GM12878 (cell line): ENCODE measurements at regions not wholly inside any gene's neighbourhood (a gene's known extent, or its start where the extent isn't known, plus 50 kb on each side); places are given as distances from the start of the nearest gene placed in this dataset.

Experiments
- ATAC-seq: fragments of 200-7000 bp; cut with Tn5 transposase; 3 replicates; pipeline ENCODE4 v1.9.1; 2020; ENCODE audit warnings: mild to moderate bottlenecking, moderate library complexity
- BruUV-seq: library from RNA; stranded (reverse); fragments of 400-500 nt; replicated peaks from 2 replicates; lab custom pipeline; 2021; lab: Mats Ljungman, UMichigan
- CTCF ChIA-PET: fragments of 300-600 bp; sonication (Branson Sonifier 250); formaldehyde crosslinking; extraction: SDS; loops from one replicate; lab custom pipeline; 2021; ENCODE audit warnings: inconsistent platforms; lab: Yijun Ruan, JAX
- POLR2A ChIA-PET: fragments of 350-600 bp; formaldehyde crosslinking; extraction: SDS; loops from one replicate; lab custom pipeline; 2021; ENCODE audit warnings: inconsistent platforms; lab: Charles Lee
- RAD21 ChIA-PET: fragments of 300-600 bp; sonication (Branson Sonifier 250); formaldehyde crosslinking; loops from one replicate; lab custom pipeline; 2023; ENCODE audit warnings: antibody characterized with exemption; ENCODE audit not compliant: unreplicated experiment; lab: Charles Lee
- SMC1A ChIA-PET: fragments of 300-600 bp; sonication (Branson Sonifier 250); formaldehyde crosslinking; loops from one replicate; lab custom pipeline; 2023; ENCODE audit not compliant: unreplicated experiment, uncharacterized antibody; lab: Charles Lee
- DNase-seq: peaks from one replicate; pipeline ENCODE4 v3.0.0-alpha.2; 2011; ENCODE audit warnings: low read depth, low spot score
- FAIRE-seq: peaks from 3 replicates; lab custom pipeline; 2011; peaks lifted over from hg19 to GRCh38; lab: Jason Lieb, UNC
- H2AFZ ChIP-seq: 2 replicates; pipeline ENCODE4 v1.6.0; 2011; ENCODE audit warnings: low read depth, low read length, control low read depth; ENCODE audit not compliant: control insufficient read depth
- H3K27ac ChIP-seq: 2 replicates; pipeline ENCODE4 v1.5.1; 2011; ENCODE audit warnings: control low read depth; ENCODE audit not compliant: control insufficient read depth, insufficient read depth
- H3K27me3 ChIP-seq, 2 experiments: replicated peaks in 1 of 2; 2 replicates each; pipeline versions ENCODE4 v1.6.0 to v1.6.1; 2011; ENCODE audit warnings: low read length in 1 of 2; ENCODE audit not compliant: control insufficient read depth in 2 of 2, insufficient read depth in 2 of 2
- H3K36me3 ChIP-seq, 2 experiments: 2 replicates each; pipeline ENCODE4 v1.5.1; 2011; ENCODE audit warnings: low read length in 1 of 2; ENCODE audit not compliant: control insufficient read depth in 2 of 2, insufficient read depth in 2 of 2
- H3K4me1 ChIP-seq: 2 replicates; pipeline ENCODE4 v1.6.1; 2011; ENCODE audit warnings: mild to moderate bottlenecking, low read length, moderate library complexity, mixed read lengths; ENCODE audit not compliant: control insufficient read depth, insufficient read depth
- H3K4me2 ChIP-seq: 2 replicates; pipeline ENCODE4 v1.6.0; 2011; ENCODE audit warnings: control low read depth; ENCODE audit not compliant: control insufficient read depth, insufficient read depth
- H3K4me3 ChIP-seq: fragments of 200-600 bp; sonication (generic); 2 replicates; pipeline ENCODE4 v1.5.1; 2016
- H3K79me2 ChIP-seq: 2 replicates; pipeline ENCODE4 v1.6.0; 2011; ENCODE audit warnings: low read length; ENCODE audit not compliant: control insufficient read depth, insufficient read depth
- H3K9ac ChIP-seq: 2 replicates; pipeline ENCODE4 v1.8.0; 2011; ENCODE audit warnings: low read length, control low read depth, mixed read lengths; ENCODE audit not compliant: control insufficient read depth, insufficient read depth
- H3K9me3 ChIP-seq: replicated peaks from 3 replicates; pipeline ENCODE4 v1.5.1; 2011; ENCODE audit warnings: mild to moderate bottlenecking, low read length; ENCODE audit not compliant: control insufficient read depth, insufficient read depth
- H4K20me1 ChIP-seq: 2 replicates; pipeline ENCODE4 v1.6.0; 2011; ENCODE audit not compliant: control insufficient read depth, insufficient read depth
- ATF7 ChIP-seq: fragments of 450-650 bp; IDR thresholded peaks from 2 replicates; pipeline ENCODE4 v1.6.1; 2016; ENCODE audit warnings: low read depth, mild to moderate bottlenecking
- CHD1 ChIP-seq: IDR thresholded peaks from 2 replicates; pipeline ENCODE4 v1.6.1; 2012; ENCODE audit warnings: low read depth, low read length, improper control_type of control experiment
- HDGF ChIP-seq: fragments of 450-650 bp; IDR thresholded peaks from 2 replicates; pipeline ENCODE4 v1.6.1; 2016; ENCODE audit warnings: antibody characterized with exemption
- NR2F1 ChIP-seq: fragments of 450-650 bp; conservative IDR thresholded peaks from 2 replicates; pipeline ENCODE4 v1.6.1; 2017; ENCODE audit warnings: mild to moderate bottlenecking
- SMC3 ChIP-seq: IDR thresholded peaks from 2 replicates; pipeline ENCODE4 v1.6.1; 2011; ENCODE audit warnings: low read length, improper control_type of control experiment, borderline replicate concordance
- SREBF2 ChIP-seq: IDR thresholded peaks from 2 replicates; pipeline ENCODE4 v1.6.1; 2012; ENCODE audit warnings: mild to moderate bottlenecking, low read length
- SUZ12 ChIP-seq: fragments of 200-600 bp; sonication (generic); IDR thresholded peaks from one replicate; pipeline ENCODE4 v1.6.1; 2018; ENCODE audit warnings: antibody characterized with exemption, mild to moderate bottlenecking; ENCODE audit not compliant: unreplicated experiment
- ZNF207 ChIP-seq: fragments of 450-650 bp; IDR thresholded peaks from 2 replicates; pipeline ENCODE4 v1.6.1; 2014; ENCODE audit warnings: antibody characterized with exemption, mild to moderate bottlenecking, borderline replicate concordance
- WGBS: methylation state at CpG from one replicate; pipeline ENCODE4 v1.1.6; 2016; ENCODE audit warnings: low lambda C conversion rate; ENCODE audit not compliant: insufficient replicate concordance, insufficient coverage; ENCODE audit errors: missing lambda C conversion rate; 5-methylcytosine and 5-hydroxymethylcytosine counted together
- in situ Hi-C: fragments of 300-500 bp; cut with MboI; formaldehyde crosslinking; loops from 9 replicates; pipeline ENCODE4 v1.14.3; 2018; ENCODE audit warnings: mixed read lengths
- intact Hi-C: fragments of 100-400 bp; cut with micrococcal nuclease; formaldehyde crosslinking; loops from one replicate; pipeline ENCODE4 v1.14.2; 2022; ENCODE audit not compliant: unreplicated experiment
- TF ChIP-seq, protein P1 (sequence below): IDR thresholded peaks from 2 replicates; pipeline ENCODE4 v1.6.1; 2012; ENCODE audit warnings: improper control_type of control experiment, low read depth, low read length; ENCODE audit not compliant: insufficient replicate concordance
- TF ChIP-seq, protein P2 (sequence below): fragments of 450-650 bp; IDR thresholded peaks from 2 replicates; pipeline ENCODE4 v1.6.1; 2018; ENCODE audit warnings: mild to moderate bottlenecking, low read depth, moderate library complexity; ENCODE audit not compliant: partially characterized antibody
- TF ChIP-seq, protein P3 (sequence below): IDR thresholded peaks from 2 replicates; pipeline ENCODE4 v1.6.1; 2012; ENCODE audit warnings: mild to moderate bottlenecking, low read depth, low read length
- TF ChIP-seq, protein P4 (sequence below): fragments of 450-650 bp; IDR thresholded peaks from 2 replicates; pipeline ENCODE4 v1.6.1; 2017; ENCODE audit warnings: low read depth, mild to moderate bottlenecking, moderate library complexity

DNA sequence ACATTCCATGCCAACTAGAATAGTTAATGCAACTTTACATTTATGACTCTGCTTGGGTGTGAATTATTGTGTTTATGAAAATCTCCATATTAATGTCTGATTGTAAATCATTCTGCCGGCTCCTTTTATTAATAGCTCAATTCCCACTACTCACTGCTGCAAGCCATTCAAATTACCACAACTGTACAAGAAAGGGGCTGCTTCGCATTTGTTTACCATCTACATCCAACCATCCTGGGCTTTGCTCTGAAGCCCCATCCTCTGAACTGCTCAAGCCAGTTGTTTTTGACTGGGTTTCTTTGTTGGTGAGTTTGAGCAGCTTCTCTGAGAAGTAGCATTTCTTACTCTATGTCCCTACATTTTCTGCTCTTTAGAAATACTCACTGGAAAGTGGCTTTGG lies 451.6 kb upstream of the CADM1 start:
- RAD21 ChIA-PET, result no interaction called here
- in situ Hi-C loops, result no loop called here
- WGBS, result 67% methylated on average over 2 of the region's 2 CpGs
- FAIRE-seq, result no peak
- Histone ChIP-seq H3K27me3 (no peaks in the 10 kb centered on the region), H2AFZ (no peak overlapping the region), H4K20me1 (no peaks in the 10 kb centered on the region), H3K9ac (no peak overlapping the region), H3K4me2 (no peak overlapping the region), H3K4me3 (no peak overlapping the region), H3K9me3 (peaks cover 4% of the 10 kb centered on the region), H3K4me1 (no peaks in the 10 kb centered on the region), H3K36me3 (no peaks in the 10 kb centered on the region), H3K27ac (no peak overlapping the region), H3K79me2 (no peaks in the 10 kb centered on the region)
- SMC1A ChIA-PET, result interaction anchor here (1.0 to 1.3 kb wide), 3 partner anchors 11 to 86 kb away, joined by 3 to 5 read pairs (median 4); no protein-coding TSS in a partner anchor
- intact Hi-C loops, result no loop called here
- CTCF ChIA-PET, result no interaction called here
- no TSS peak for BruUV-seq
- POLR2A ChIA-PET, result no interaction called here
- ATAC-seq, result no peak
- no peak for DNase-seq
- TF ChIP-seq, protein P1, sequence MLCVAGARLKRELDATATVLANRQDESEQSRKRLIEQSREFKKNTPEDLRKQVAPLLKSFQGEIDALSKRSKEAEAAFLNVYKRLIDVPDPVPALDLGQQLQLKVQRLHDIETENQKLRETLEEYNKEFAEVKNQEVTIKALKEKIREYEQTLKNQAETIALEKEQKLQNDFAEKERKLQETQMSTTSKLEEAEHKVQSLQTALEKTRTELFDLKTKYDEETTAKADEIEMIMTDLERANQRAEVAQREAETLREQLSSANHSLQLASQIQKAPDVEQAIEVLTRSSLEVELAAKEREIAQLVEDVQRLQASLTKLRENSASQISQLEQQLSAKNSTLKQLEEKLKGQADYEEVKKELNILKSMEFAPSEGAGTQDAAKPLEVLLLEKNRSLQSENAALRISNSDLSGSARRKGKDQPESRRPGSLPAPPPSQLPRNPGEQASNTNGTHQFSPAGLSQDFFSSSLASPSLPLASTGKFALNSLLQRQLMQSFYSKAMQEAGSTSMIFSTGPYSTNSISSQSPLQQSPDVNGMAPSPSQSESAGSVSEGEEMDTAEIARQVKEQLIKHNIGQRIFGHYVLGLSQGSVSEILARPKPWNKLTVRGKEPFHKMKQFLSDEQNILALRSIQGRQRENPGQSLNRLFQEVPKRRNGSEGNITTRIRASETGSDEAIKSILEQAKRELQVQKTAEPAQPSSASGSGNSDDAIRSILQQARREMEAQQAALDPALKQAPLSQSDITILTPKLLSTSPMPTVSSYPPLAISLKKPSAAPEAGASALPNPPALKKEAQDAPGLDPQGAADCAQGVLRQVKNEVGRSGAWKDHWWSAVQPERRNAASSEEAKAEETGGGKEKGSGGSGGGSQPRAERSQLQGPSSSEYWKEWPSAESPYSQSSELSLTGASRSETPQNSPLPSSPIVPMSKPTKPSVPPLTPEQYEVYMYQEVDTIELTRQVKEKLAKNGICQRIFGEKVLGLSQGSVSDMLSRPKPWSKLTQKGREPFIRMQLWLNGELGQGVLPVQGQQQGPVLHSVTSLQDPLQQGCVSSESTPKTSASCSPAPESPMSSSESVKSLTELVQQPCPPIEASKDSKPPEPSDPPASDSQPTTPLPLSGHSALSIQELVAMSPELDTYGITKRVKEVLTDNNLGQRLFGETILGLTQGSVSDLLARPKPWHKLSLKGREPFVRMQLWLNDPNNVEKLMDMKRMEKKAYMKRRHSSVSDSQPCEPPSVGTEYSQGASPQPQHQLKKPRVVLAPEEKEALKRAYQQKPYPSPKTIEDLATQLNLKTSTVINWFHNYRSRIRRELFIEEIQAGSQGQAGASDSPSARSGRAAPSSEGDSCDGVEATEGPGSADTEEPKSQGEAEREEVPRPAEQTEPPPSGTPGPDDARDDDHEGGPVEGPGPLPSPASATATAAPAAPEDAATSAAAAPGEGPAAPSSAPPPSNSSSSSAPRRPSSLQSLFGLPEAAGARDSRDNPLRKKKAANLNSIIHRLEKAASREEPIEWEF, result no peak
- TF ChIP-seq SUZ12 (no peak), ZNF207 (no peak), ATF7 (no peak), SMC3 (no peak), HDGF (no peak), SREBF2 (no peak), NR2F1 (no peak), CHD1 (no peak)
- TF ChIP-seq, protein P2, sequence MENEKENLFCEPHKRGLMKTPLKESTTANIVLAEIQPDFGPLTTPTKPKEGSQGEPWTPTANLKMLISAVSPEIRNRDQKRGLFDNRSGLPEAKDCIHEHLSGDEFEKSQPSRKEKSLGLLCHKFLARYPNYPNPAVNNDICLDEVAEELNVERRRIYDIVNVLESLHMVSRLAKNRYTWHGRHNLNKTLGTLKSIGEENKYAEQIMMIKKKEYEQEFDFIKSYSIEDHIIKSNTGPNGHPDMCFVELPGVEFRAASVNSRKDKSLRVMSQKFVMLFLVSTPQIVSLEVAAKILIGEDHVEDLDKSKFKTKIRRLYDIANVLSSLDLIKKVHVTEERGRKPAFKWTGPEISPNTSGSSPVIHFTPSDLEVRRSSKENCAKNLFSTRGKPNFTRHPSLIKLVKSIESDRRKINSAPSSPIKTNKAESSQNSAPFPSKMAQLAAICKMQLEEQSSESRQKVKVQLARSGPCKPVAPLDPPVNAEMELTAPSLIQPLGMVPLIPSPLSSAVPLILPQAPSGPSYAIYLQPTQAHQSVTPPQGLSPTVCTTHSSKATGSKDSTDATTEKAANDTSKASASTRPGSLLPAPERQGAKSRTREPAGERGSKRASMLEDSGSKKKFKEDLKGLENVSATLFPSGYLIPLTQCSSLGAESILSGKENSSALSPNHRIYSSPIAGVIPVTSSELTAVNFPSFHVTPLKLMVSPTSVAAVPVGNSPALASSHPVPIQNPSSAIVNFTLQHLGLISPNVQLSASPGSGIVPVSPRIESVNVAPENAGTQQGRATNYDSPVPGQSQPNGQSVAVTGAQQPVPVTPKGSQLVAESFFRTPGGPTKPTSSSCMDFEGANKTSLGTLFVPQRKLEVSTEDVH, result no peak
- TF ChIP-seq, protein P3, sequence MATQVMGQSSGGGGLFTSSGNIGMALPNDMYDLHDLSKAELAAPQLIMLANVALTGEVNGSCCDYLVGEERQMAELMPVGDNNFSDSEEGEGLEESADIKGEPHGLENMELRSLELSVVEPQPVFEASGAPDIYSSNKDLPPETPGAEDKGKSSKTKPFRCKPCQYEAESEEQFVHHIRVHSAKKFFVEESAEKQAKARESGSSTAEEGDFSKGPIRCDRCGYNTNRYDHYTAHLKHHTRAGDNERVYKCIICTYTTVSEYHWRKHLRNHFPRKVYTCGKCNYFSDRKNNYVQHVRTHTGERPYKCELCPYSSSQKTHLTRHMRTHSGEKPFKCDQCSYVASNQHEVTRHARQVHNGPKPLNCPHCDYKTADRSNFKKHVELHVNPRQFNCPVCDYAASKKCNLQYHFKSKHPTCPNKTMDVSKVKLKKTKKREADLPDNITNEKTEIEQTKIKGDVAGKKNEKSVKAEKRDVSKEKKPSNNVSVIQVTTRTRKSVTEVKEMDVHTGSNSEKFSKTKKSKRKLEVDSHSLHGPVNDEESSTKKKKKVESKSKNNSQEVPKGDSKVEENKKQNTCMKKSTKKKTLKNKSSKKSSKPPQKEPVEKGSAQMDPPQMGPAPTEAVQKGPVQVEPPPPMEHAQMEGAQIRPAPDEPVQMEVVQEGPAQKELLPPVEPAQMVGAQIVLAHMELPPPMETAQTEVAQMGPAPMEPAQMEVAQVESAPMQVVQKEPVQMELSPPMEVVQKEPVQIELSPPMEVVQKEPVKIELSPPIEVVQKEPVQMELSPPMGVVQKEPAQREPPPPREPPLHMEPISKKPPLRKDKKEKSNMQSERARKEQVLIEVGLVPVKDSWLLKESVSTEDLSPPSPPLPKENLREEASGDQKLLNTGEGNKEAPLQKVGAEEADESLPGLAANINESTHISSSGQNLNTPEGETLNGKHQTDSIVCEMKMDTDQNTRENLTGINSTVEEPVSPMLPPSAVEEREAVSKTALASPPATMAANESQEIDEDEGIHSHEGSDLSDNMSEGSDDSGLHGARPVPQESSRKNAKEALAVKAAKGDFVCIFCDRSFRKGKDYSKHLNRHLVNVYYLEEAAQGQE, result no peak
- TF ChIP-seq, protein P4, sequence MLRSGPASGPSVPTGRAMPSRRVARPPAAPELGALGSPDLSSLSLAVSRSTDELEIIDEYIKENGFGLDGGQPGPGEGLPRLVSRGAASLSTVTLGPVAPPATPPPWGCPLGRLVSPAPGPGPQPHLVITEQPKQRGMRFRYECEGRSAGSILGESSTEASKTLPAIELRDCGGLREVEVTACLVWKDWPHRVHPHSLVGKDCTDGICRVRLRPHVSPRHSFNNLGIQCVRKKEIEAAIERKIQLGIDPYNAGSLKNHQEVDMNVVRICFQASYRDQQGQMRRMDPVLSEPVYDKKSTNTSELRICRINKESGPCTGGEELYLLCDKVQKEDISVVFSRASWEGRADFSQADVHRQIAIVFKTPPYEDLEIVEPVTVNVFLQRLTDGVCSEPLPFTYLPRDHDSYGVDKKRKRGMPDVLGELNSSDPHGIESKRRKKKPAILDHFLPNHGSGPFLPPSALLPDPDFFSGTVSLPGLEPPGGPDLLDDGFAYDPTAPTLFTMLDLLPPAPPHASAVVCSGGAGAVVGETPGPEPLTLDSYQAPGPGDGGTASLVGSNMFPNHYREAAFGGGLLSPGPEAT, result no peak
